ENCODE measurements at regions not wholly inside any gene's neighbourhood (a gene's known extent, or its start where the extent isn't known, plus 50 kb on each side); places are given as distances from the start of the nearest gene placed in this dataset.

DNA sequence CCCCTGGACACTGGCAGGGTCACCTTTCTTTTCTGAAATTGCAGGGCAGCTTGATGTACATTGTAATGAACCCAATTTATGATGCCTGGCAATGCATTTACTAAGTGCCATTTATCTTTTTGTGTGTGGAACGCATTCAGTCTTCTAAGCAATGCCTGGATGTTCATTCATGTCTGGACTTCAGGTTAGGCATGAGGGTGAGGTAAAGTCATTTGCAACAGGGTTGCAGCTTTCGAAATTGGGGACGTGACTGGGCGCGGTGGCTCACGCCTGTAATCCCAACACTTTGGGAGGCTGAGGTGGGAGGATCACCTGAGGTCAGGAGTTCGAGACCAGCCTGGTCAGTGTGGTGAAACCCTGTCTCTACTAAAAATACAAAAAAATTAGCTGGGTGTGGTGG, 134.6 kb downstream of the SOX4 start:
- H3K27me3 ChIP-seq (ENCODE audit: control insufficient read depth, low read length), result no peaks in the 10 kb centered on the region
- H3K27ac ChIP-seq (ENCODE audit: low read depth, low read length), result no peak overlapping the region
- TF ChIP-seq CTCF (IDR thresholded peaks at IDR 0.05; ENCODE audit: low read depth, low read length, poor library complexity, severe bottlenecking) (no peak), EZH2phosphoT487 (IDR thresholded peaks at IDR 0.05; ENCODE audit: borderline replicate concordance, low read length) (no peak)
- no peak overlapping the region for H3K4me3 ChIP-seq (ENCODE audit: low read length)
- H3K36me3 ChIP-seq (ENCODE audit: control insufficient read depth, low read length), result no peaks in the 10 kb centered on the region
- no peaks in the 10 kb centered on the region for H3K79me2 ChIP-seq (ENCODE audit: control insufficient read depth, low read length)
- no peak overlapping the region for H3K4me2 ChIP-seq (ENCODE audit: low read length)
- H3K9me3 ChIP-seq (ENCODE audit: control insufficient read depth, insufficient read depth, low read length), result no peaks in the 10 kb centered on the region
- no peaks in the 10 kb centered on the region for H3K4me1 ChIP-seq (ENCODE audit: control insufficient read depth, low read length)
- H3F3A ChIP-seq (ENCODE audit: control insufficient read depth, insufficient read depth), result no peaks in the 10 kb centered on the region
- no peaks in the 10 kb centered on the region for H4K20me1 ChIP-seq (ENCODE audit: control insufficient read depth, insufficient read depth, low read depth, low read length)
- no peaks in the 10 kb centered on the region for H3K9me2 ChIP-seq (replicated peaks; ENCODE audit: control insufficient read depth, low read length)

DNA sequence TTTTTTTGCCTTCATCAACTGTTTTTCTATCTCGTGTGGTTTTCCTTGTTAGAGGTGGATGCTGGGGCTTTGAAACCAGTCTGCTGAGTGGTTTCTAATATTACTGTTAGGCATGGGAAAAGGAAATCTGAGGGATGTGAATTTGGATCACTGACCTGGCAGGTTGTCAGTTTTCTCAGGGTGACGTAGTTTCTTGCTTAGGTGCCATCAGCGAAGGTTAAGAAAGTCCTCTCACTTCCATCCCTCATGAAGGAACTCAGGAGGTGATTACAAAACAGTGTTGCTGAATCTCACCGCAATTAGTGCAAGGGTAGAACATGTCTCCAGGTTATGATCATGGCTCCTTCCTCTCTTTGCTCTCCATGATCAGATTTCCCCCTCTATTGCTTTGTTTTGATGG, 135.9 kb downstream of the SOX4 start:
- Histone ChIP-seq H3K9me3 (ENCODE audit: control insufficient read depth, insufficient read depth, low read length) (no peaks in the 10 kb centered on the region), H3K36me3 (ENCODE audit: control insufficient read depth, low read length) (no peaks in the 10 kb centered on the region), H3K27me3 (ENCODE audit: control insufficient read depth, low read length) (no peaks in the 10 kb centered on the region), H3K4me2 (ENCODE audit: low read length) (no peak overlapping the region), H3F3A (ENCODE audit: control insufficient read depth, insufficient read depth) (no peaks in the 10 kb centered on the region), H4K20me1 (ENCODE audit: control insufficient read depth, insufficient read depth, low read depth, low read length) (no peaks in the 10 kb centered on the region), H3K9me2 (replicated peaks; ENCODE audit: control insufficient read depth, low read length) (no peaks in the 10 kb centered on the region), H3K27ac (ENCODE audit: low read depth, low read length) (no peak overlapping the region), H3K4me3 (ENCODE audit: low read length) (no peak overlapping the region), H3K4me1 (ENCODE audit: control insufficient read depth, low read length) (no peaks in the 10 kb centered on the region), H3K79me2 (ENCODE audit: control insufficient read depth, low read length) (no peaks in the 10 kb centered on the region)
- TF ChIP-seq CTCF (IDR thresholded peaks at IDR 0.05; ENCODE audit: low read depth, low read length, poor library complexity, severe bottlenecking) (no peak), EZH2phosphoT487 (IDR thresholded peaks at IDR 0.05; ENCODE audit: borderline replicate concordance, low read length) (no peak)

GRCh38 chr6:21730533-21730932, 137.0 kb downstream of the SOX4 start:
- TF ChIP-seq EZH2phosphoT487 (IDR thresholded peaks at IDR 0.05; ENCODE audit: borderline replicate concordance, low read length) (no peak), CTCF (IDR thresholded peaks at IDR 0.05; ENCODE audit: low read depth, low read length, poor library complexity, severe bottlenecking) (no peak)
- H3K4me2 ChIP-seq (ENCODE audit: low read length), result no peak overlapping the region
- H3K36me3 ChIP-seq (ENCODE audit: control insufficient read depth, low read length), result no peaks in the 10 kb centered on the region
- H4K20me1 ChIP-seq (ENCODE audit: control insufficient read depth, insufficient read depth, low read depth, low read length), result no peaks in the 10 kb centered on the region
- H3K27ac ChIP-seq (ENCODE audit: low read depth, low read length), result no peak overlapping the region
- no peaks in the 10 kb centered on the region for H3K9me2 ChIP-seq (replicated peaks; ENCODE audit: control insufficient read depth, low read length)
- H3K79me2 ChIP-seq (ENCODE audit: control insufficient read depth, low read length), result no peaks in the 10 kb centered on the region
- no peak overlapping the region for H3K4me3 ChIP-seq (ENCODE audit: low read length)
- H3K27me3 ChIP-seq (ENCODE audit: control insufficient read depth, low read length), result no peaks in the 10 kb centered on the region
- no peaks in the 10 kb centered on the region for H3K4me1 ChIP-seq (ENCODE audit: control insufficient read depth, low read length)
- no peaks in the 10 kb centered on the region for H3K9me3 ChIP-seq (ENCODE audit: control insufficient read depth, insufficient read depth, low read length)
- no peaks in the 10 kb centered on the region for H3F3A ChIP-seq (ENCODE audit: control insufficient read depth, insufficient read depth)

Data from DOHH2 (cell line).